ENCODE measurements at regions not wholly inside any gene's neighbourhood (a gene's known extent, or its start where the extent isn't known, plus 50 kb on each side); places are given as distances from the start of the nearest gene placed in this dataset.
"Not testable (repeated sequence)": the region's sequence is repeated elsewhere in the genome, so short reads cannot be mapped to it uniquely, and the experiment has no call there.

DNA sequence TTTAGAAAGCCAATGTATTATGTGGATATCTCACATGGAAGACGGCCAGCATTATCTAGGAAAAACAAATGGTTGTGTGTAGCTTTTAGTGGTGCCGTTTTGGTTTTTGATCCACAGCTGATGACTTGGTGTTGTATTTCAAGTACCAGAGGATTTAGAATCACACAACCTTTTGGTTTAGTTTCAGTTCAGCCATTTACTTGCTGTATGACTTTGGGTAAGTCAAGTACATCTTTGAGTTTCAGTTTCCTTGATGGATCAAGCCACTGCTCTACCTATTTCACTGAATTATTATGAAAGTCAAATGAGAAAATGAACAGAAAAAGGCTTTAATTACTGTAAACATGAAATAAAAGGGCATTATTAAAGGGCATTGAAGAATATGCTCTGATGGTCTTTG is 205.6 kb downstream of the ZIC3 start:
- DNase-seq (no peak), ATAC-seq (ENCODE audit: insufficient read depth, low FRiP score) (no peak)
- Histone ChIP-seq H3K27ac (ENCODE audit: low read depth in 1 of 2, low read length in 1 of 2) (no peak overlapping the region), H3K27me3 (ENCODE audit: control insufficient read depth in 3 of 3, insufficient read depth in 3 of 3, low read length in 2 of 3) (no peaks in the 10 kb centered on the region), H3K4me1 (ENCODE audit: control insufficient read depth in 5 of 5, insufficient read depth in 5 of 5, low read length in 5 of 5) (no peaks in the 10 kb centered on the region), H3K9me3 (ENCODE audit: control insufficient read depth in 4 of 4, insufficient read depth in 3 of 4, low read length in 3 of 4) (peaks cover 0 to 10% (median 0%) of the 10 kb centered on the region in 4 donors), H3K9ac (ENCODE audit: insufficient read depth in 1 of 2, low read length in 2 of 2) (no peak overlapping the region), H3K36me3 (ENCODE audit: control insufficient read depth in 4 of 4, insufficient read depth in 4 of 4, low read length in 4 of 4) (no peaks in the 10 kb centered on the region), H3K4me3 (no peak overlapping the region)
- no peak for TF ChIP-seq CTCF (IDR thresholded peaks at IDR 0.05; ENCODE audit: control extremely low read depth, extremely low read depth)
- WGBS, 2 donors = 67% methylated on average over 2 of the region's 2 CpGs

DNA sequence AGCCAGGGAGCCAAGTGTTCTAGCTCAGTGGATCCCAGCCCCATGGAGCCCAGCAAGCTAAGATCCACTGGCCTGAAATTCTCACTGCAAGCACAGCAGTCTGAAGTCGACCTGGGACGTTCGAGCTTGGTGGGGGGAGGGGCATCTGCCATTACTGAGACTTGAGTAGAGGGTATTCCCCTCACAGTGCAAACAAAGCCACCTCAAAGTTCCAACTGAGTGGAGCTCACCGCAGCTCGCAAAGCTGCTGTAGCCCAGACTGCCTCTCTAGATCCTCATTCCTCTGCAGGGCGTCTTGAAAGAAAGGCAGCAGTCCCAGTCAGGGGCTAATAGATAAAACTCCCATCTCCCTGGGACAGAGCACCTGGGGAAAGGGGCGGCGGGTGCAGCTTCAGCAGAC is 226.3 kb downstream of the ZIC3 start:
- WGBS, 2 donors = 60 to 81% methylated on average over 8 of the region's 8 CpGs
- Histone ChIP-seq H3K9ac (ENCODE audit: insufficient read depth in 1 of 2, low read length in 2 of 2) (no peak overlapping the region), H3K36me3 (ENCODE audit: control insufficient read depth in 4 of 4, insufficient read depth in 4 of 4, low read length in 4 of 4) (no peaks in the 10 kb centered on the region), H3K27me3 (ENCODE audit: control insufficient read depth in 3 of 3, insufficient read depth in 3 of 3, low read length in 2 of 3) (no peaks in the 10 kb centered on the region), H3K4me3 (no peak overlapping the region), H3K4me1 (ENCODE audit: control insufficient read depth in 5 of 5, insufficient read depth in 5 of 5, low read length in 5 of 5) (no peaks in the 10 kb centered on the region), H3K27ac (ENCODE audit: low read depth in 1 of 2, low read length in 1 of 2) (no peak overlapping the region), H3K9me3 (ENCODE audit: control insufficient read depth in 4 of 4, insufficient read depth in 3 of 4, low read length in 3 of 4) (no peaks in the 10 kb centered on the region)
- TF ChIP-seq CTCF (IDR thresholded peaks at IDR 0.05; ENCODE audit: control extremely low read depth, extremely low read depth) = no peak
- ATAC-seq (ENCODE audit: insufficient read depth, low FRiP score) (no peak), DNase-seq (no peak)

GRCh38 chrX:137797926-137798325 is 232.0 kb downstream of the ZIC3 start:
- 76 to 94% methylated on average over 3 of the region's 3 CpGs for WGBS, 2 donors
- not testable (repeated sequence) for H3K36me3 ChIP-seq (ENCODE audit: control insufficient read depth in 4 of 4, insufficient read depth in 4 of 4, low read length in 4 of 4); H3K9ac ChIP-seq (ENCODE audit: insufficient read depth in 1 of 2, low read length in 2 of 2); DNase-seq; H3K27ac ChIP-seq (ENCODE audit: low read depth in 1 of 2, low read length in 1 of 2); H3K4me3 ChIP-seq; ATAC-seq (ENCODE audit: insufficient read depth, low FRiP score); H3K4me1 ChIP-seq (ENCODE audit: control insufficient read depth in 5 of 5, insufficient read depth in 5 of 5, low read length in 5 of 5); H3K9me3 ChIP-seq (ENCODE audit: control insufficient read depth in 4 of 4, insufficient read depth in 3 of 4, low read length in 3 of 4); H3K27me3 ChIP-seq (ENCODE audit: control insufficient read depth in 3 of 3, insufficient read depth in 3 of 3, low read length in 2 of 3)

DNA sequence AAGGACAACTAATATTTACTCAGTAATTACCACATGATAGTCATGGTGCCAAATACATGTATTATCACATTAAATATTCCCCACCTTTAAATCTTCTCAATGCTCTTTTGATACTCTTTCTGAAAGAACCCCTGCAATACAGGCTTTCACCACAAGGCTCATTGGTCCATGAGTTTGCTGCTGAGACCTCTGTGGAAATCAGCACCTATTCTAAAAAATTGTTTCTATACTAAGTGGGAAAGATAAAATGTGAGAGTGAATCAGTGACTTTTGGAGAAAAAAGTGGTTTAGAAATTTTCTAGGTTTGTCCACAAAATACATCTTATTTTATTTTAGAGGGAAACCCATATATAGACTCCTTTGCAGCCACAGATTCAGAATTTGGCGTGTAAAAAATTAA is 257.3 kb downstream of the ZIC3 start:
- DNase-seq = no peak
- Histone ChIP-seq H3K9me3 (ENCODE audit: control insufficient read depth in 4 of 4, insufficient read depth in 3 of 4, low read length in 3 of 4) (no peaks in the 10 kb centered on the region), H3K4me1 (ENCODE audit: control insufficient read depth in 5 of 5, insufficient read depth in 5 of 5, low read length in 5 of 5) (no peaks in the 10 kb centered on the region), H3K4me3 (no peak overlapping the region), H3K36me3 (ENCODE audit: control insufficient read depth in 4 of 4, insufficient read depth in 4 of 4, low read length in 4 of 4) (no peaks in the 10 kb centered on the region), H3K9ac (ENCODE audit: insufficient read depth in 1 of 2, low read length in 2 of 2) (no peak overlapping the region), H3K27ac (ENCODE audit: low read depth in 1 of 2, low read length in 1 of 2) (no peak overlapping the region), H3K27me3 (ENCODE audit: control insufficient read depth in 3 of 3, insufficient read depth in 3 of 3, low read length in 2 of 3) (no peaks in the 10 kb centered on the region)
- no peak for ATAC-seq (ENCODE audit: insufficient read depth, low FRiP score)
- WGBS, 2 donors = 91 to 94% methylated on average over 1 of the region's 1 CpG
- TF ChIP-seq CTCF (IDR thresholded peaks at IDR 0.05; ENCODE audit: control extremely low read depth, extremely low read depth) = no peak
